ENCODE measurements at regions not wholly inside any gene's neighbourhood (a gene's known extent, or its start where the extent isn't known, plus 50 kb on each side); places are given as distances from the start of the nearest gene placed in this dataset.

DNA sequence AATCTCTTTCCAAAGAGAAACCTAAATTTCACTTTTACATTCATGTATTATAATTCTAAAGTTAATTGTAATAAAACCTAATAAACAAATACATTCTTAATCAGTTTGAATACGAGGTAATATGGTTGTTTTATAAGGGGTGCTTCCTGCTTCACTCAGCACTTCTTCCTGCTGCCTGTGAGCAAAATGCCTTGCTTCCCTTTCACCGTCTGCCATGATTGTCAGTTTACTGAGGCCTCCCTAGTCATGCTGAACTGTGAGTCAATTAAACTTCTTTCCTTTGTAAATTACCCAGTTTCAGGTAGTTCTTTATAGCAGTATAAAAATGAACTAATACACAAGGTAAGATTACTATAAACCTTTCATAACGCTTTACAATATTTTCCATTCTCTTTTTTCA lies 491.1 kb upstream of the LRRC7 start:
- Histone ChIP-seq H3K9me3 (no peaks in the 10 kb centered on the region), H3K27ac (no peak overlapping the region), H3K4me3 (no peak overlapping the region), H3K36me3 (no peaks in the 10 kb centered on the region), H3K27me3 (no peaks in the 10 kb centered on the region), H3K4me1 (peaks cover 0 to 9% (median 0%) of the 10 kb centered on the region in 4 donors)
- TF ChIP-seq, protein P1, sequence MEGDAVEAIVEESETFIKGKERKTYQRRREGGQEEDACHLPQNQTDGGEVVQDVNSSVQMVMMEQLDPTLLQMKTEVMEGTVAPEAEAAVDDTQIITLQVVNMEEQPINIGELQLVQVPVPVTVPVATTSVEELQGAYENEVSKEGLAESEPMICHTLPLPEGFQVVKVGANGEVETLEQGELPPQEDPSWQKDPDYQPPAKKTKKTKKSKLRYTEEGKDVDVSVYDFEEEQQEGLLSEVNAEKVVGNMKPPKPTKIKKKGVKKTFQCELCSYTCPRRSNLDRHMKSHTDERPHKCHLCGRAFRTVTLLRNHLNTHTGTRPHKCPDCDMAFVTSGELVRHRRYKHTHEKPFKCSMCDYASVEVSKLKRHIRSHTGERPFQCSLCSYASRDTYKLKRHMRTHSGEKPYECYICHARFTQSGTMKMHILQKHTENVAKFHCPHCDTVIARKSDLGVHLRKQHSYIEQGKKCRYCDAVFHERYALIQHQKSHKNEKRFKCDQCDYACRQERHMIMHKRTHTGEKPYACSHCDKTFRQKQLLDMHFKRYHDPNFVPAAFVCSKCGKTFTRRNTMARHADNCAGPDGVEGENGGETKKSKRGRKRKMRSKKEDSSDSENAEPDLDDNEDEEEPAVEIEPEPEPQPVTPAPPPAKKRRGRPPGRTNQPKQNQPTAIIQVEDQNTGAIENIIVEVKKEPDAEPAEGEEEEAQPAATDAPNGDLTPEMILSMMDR (IDR thresholded peaks at IDR 0.05): no peak
- intact Hi-C loops (cut with DNase I; ENCODE audit: low total_unique reads): no loop called here
- DNase-seq: no peak

DNA sequence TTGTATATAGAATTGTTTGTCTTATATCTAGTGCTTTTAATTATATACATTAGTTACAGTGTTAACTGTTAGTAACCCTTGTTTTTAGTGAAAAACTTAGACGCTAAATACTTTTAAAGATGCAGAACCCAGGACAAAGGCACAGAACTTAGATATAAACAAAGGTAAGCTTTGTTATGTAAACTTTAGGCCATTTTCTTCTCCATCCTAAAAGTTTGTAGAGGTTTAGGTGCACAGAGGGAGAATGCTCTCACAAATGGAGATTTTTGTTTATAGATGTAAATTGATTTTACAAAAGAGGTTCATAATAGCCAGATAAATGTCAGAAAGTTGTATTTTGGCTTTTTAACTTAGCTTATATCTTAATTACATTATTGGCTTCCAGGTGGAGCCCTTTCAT lies 490.5 kb upstream of the LRRC7 start:
- intact Hi-C loops (cut with DNase I; ENCODE audit: low total_unique reads): no loop called here
- no peak overlapping the region for H3K4me3 ChIP-seq
- TF ChIP-seq, protein P1 (IDR thresholded peaks at IDR 0.05): no peak
- no peak overlapping the region for H3K27ac ChIP-seq
- peaks cover 0 to 14% (median 0%) of the 10 kb centered on the region in 4 donors for H3K4me1 ChIP-seq
- no peaks in the 10 kb centered on the region for H3K27me3 ChIP-seq
- H3K36me3 ChIP-seq: no peaks in the 10 kb centered on the region
- H3K9me3 ChIP-seq: no peaks in the 10 kb centered on the region
- no peak for DNase-seq

DNA sequence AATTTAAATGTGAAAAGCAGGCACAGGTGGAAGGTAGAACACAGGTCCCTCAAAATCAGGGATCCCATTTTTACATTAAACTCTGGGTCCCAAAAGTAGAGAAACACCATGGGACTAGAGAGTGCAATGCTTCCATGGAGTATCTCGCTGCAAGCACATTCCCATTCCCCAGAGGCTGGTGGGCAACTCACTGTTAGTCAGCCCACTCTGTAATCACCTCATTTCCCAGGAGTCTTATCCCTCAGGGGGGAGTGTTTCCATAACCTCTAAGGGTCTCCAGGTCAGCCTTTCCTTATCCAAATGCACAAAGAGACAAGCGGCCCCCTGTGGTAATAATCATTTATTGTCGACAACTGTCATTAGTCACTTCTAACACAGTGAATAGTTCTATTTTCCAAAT lies 490.1 kb upstream of the LRRC7 start:
- no peaks in the 10 kb centered on the region for H3K36me3 ChIP-seq
- TF ChIP-seq, protein P1 (IDR thresholded peaks at IDR 0.05): no peak
- H3K9me3 ChIP-seq: no peaks in the 10 kb centered on the region
- no peak for DNase-seq
- intact Hi-C loops (cut with DNase I; ENCODE audit: low total_unique reads): no loop called here
- no peak overlapping the region for H3K4me3 ChIP-seq
- H3K27ac ChIP-seq: no peak overlapping the region
- H3K4me1 ChIP-seq: peaks cover 0 to 19% (median under 1%) of the 10 kb centered on the region in 4 donors
- no peaks in the 10 kb centered on the region for H3K27me3 ChIP-seq

DNA sequence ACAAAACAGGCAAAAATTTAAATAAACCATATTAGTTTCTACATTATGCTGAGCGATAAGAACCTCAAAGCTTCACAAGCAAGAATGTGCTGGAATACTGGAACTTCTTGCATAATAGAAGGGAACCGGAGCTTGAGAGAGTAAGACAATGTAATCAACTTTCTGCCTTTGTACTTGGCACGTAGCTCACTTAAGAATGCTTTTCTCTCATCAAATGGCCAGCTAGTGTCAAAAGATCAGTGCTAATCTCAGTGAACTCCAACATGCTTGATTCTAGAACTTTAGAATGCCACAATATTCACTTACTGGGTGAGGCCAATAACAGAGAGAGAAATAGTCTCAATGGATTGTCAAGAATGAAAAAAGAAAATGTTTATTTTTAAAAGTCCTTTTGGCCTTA lies 486.1 kb upstream of the LRRC7 start:
- H3K9me3 ChIP-seq: no peaks in the 10 kb centered on the region
- no peak for DNase-seq
- H3K27me3 ChIP-seq: no peaks in the 10 kb centered on the region
- no peak overlapping the region for H3K4me3 ChIP-seq
- intact Hi-C loops (cut with DNase I; ENCODE audit: low total_unique reads): no loop called here
- TF ChIP-seq, protein P1 (IDR thresholded peaks at IDR 0.05): no peak
- H3K4me1 ChIP-seq: peaks cover 0 to 26% (median 2%) of the 10 kb centered on the region in 4 donors
- no peaks in the 10 kb centered on the region for H3K36me3 ChIP-seq
- H3K27ac ChIP-seq: no peak overlapping the region

DNA sequence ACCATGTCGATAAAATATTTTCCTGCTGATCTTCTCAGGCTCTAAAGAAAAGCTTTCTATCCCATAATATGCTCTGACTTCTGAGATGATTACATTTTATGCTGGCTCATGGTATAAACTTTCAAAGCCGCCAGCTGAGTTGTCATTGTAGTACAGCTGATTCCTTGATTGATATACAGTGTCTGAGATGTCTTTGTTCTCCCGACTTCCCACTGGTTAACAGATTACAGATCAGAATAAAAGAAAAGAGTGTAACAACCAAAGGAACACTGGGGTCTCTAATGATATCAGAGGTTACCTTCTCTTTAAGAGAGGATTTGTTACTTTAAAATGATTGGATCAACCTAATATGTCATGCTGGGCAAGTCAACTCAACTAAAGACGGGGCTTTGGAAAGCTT lies 485.4 kb upstream of the LRRC7 start:
- H3K4me1 ChIP-seq: peaks cover 0 to 26% (median 2%) of the 10 kb centered on the region in 4 donors
- no peaks in the 10 kb centered on the region for H3K27me3 ChIP-seq
- H3K27ac ChIP-seq: no peak overlapping the region
- no peak for DNase-seq
- intact Hi-C loops (cut with DNase I; ENCODE audit: low total_unique reads): no loop called here
- H3K36me3 ChIP-seq: no peaks in the 10 kb centered on the region
- H3K4me3 ChIP-seq: no peak overlapping the region
- TF ChIP-seq, protein P1 (IDR thresholded peaks at IDR 0.05): no peak
- H3K9me3 ChIP-seq: no peaks in the 10 kb centered on the region

DNA sequence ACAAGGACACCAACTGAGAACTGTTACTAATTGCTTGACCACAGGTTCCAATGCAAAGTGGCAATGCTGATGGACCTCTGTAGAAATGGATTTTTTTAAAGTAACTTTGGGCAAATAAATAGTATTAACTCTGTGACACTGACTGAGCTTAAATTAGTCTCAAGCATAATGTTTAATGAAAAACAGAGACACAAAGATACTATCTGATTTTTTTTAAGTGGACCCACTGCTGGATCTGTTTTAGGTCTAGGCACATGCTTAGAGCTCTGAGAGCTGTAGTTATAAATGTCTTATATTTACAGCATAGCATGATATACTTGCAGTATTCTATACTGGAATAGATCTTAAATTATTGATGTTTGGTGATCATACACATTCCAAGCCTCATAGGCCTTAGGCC lies 481.6 kb upstream of the LRRC7 start:
- Histone ChIP-seq H3K4me3 (no peak overlapping the region), H3K27me3 (no peaks in the 10 kb centered on the region), H3K9me3 (peaks cover 0 to 11% (median 5%) of the 10 kb centered on the region in 3 donors), H3K4me1 (peaks cover 0 to 30% (median 2%) of the 10 kb centered on the region in 4 donors), H3K27ac (no peak overlapping the region), H3K36me3 (no peaks in the 10 kb centered on the region)
- intact Hi-C loops (cut with DNase I; ENCODE audit: low total_unique reads): no loop called here
- DNase-seq: no peak
- TF ChIP-seq, protein P1 (IDR thresholded peaks at IDR 0.05): no peak

Measured in tibial artery (tissue), 4 donors.